H1 (cell line): ENCODE measurements at regions not wholly inside any gene's neighbourhood (a gene's known extent, or its start where the extent isn't known, plus 50 kb on each side); places are given as distances from the start of the nearest gene placed in this dataset.
A peak's percentile ranks its signal among the peaks of the same experiment; 100 is the strongest.
"Not testable (repeated sequence)": the region's sequence is repeated elsewhere in the genome, so short reads cannot be mapped to it uniquely, and the experiment has no call there.

Experiments used
- CTCF ChIA-PET: fragments of 300-600 bp; sonication (Branson Sonifier 250); formaldehyde crosslinking; loops from one replicate; lab custom pipeline; 2021; ENCODE audit not compliant: partially characterized antibody; lab: Charles Lee
- POLR2A ChIA-PET: fragments of 300-600 bp; sonication (Branson Sonifier 250); formaldehyde crosslinking; loops from one replicate; lab custom pipeline; 2021; ENCODE audit warnings: inconsistent platforms; ENCODE audit not compliant: partially characterized antibody; lab: Charles Lee
- DNase-seq, 2 experiments: peaks; one replicate each; pipeline versions ENCODE4 v3.0.0 to v3.0.0-alpha.2; 2010 to 2022; ENCODE audit warnings: low spot score in 2 of 2, low read depth in 1 of 2, mixed read lengths in 1 of 2
- FAIRE-seq: peaks from 2 replicates; lab custom pipeline; 2011; peaks lifted over from hg19 to GRCh38; lab: Jason Lieb, UNC
- H2AFZ ChIP-seq: 2 replicates; pipeline ENCODE4 v1.8.1; 2012; ENCODE audit warnings: low read length, inconsistent platforms
- H2AK5ac ChIP-seq: 2 replicates; pipeline ENCODE4 v1.6.1; 2013; ENCODE audit warnings: low read depth, low read length
- H2BK120ac ChIP-seq: replicated peaks from 2 replicates; pipeline ENCODE3; 2013; ENCODE audit warnings: low read depth, low read length, inconsistent platforms
- H2BK12ac ChIP-seq: 2 replicates; pipeline ENCODE4 v1.6.1; 2013; ENCODE audit warnings: low read depth, low read length
- H2BK15ac ChIP-seq: 2 replicates; pipeline ENCODE4 v1.6.1; 2013; ENCODE audit warnings: low read length
- H2BK20ac ChIP-seq: 2 replicates; pipeline ENCODE4 v1.6.1; 2013; ENCODE audit warnings: low read length
- H2BK5ac ChIP-seq: 2 replicates; pipeline ENCODE4 v1.6.1; 2013; ENCODE audit warnings: low read depth, low read length
- H3K14ac ChIP-seq: 2 replicates; pipeline ENCODE4 v1.6.1; 2013; ENCODE audit warnings: inconsistent platforms; ENCODE audit not compliant: insufficient read length
- H3K18ac ChIP-seq: 2 replicates; pipeline ENCODE4 v1.6.1; 2013; ENCODE audit warnings: low read length; ENCODE audit errors: extremely low read depth
- H3K23ac ChIP-seq: 2 replicates; pipeline ENCODE4 v1.6.1; 2013; ENCODE audit warnings: inconsistent platforms; ENCODE audit not compliant: insufficient read length
- H3K23me2 ChIP-seq: 2 replicates; pipeline ENCODE4 v1.6.1; 2013; ENCODE audit warnings: low read depth, low read length
- H3K27ac ChIP-seq: 2 replicates; pipeline ENCODE4 v1.6.1; 2011; ENCODE audit warnings: low read depth, low read length, inconsistent platforms
- H3K27me3 ChIP-seq, 4 experiments: replicated peaks in 1 of 4; 1 replicate in 1 of 4; 2 replicates in 3 of 4; pipeline versions ENCODE4 v1.6.1 to v1.8.1; 2011 to 2013; ENCODE audit warnings: low read length in 3 of 4, mild to moderate bottlenecking in 3 of 4, inconsistent platforms in 2 of 4, mixed read lengths in 2 of 4, moderate library complexity in 1 of 4; ENCODE audit not compliant: control insufficient read depth in 3 of 4, insufficient read depth in 3 of 4; ENCODE audit errors: extremely low read depth in 1 of 4
- H3K36me3 ChIP-seq, 4 experiments: 2 replicates each; pipeline versions ENCODE4 v1.6.1 to v1.8.1; 2011 to 2013; ENCODE audit warnings: mild to moderate bottlenecking in 4 of 4, low read length in 3 of 4, moderate library complexity in 2 of 4, control low read depth in 1 of 4, inconsistent platforms in 1 of 4; ENCODE audit not compliant: insufficient read depth in 4 of 4, control insufficient read depth in 2 of 4
- H3K4ac ChIP-seq: replicated peaks from 2 replicates; pipeline ENCODE3; 2013; ENCODE audit warnings: low read length, low read depth, mixed read lengths, inconsistent platforms; ENCODE audit not compliant: insufficient read length
- H3K4me1 ChIP-seq, 4 experiments: replicated peaks in 1 of 4; 1 replicate in 1 of 4; 2 replicates in 3 of 4; pipeline versions ENCODE4 v1.6.1 to v1.8.1; 2011 to 2013; ENCODE audit warnings: low read length in 3 of 4, inconsistent platforms in 2 of 4, mixed read lengths in 1 of 4; ENCODE audit not compliant: insufficient read depth in 4 of 4, control insufficient read depth in 3 of 4
- H3K4me2 ChIP-seq, 2 experiments: 2 replicates each; pipeline versions ENCODE4 v1.6.1 to v1.8.1; 2011 to 2013; ENCODE audit warnings: low read depth in 2 of 2, low read length in 2 of 2, control low read depth in 1 of 2, inconsistent platforms in 1 of 2, mild to moderate bottlenecking in 1 of 2; ENCODE audit not compliant: insufficient read depth in 1 of 2
- H3K4me3 ChIP-seq, 4 experiments: fragments of 200-600, 300-600 bp in 1 of 4; sonication (generic), shearing (Covaris generic), sonication (Bioruptor Twin) in 1 of 4; 2 replicates each; pipeline versions ENCODE4 v1.5.1 to v1.8.1; 2011 to 2016; ENCODE audit warnings: low read length in 4 of 4, low read depth in 3 of 4, control low read depth in 2 of 4, inconsistent platforms in 2 of 4, mild to moderate bottlenecking in 2 of 4, mixed read lengths in 1 of 4, moderate library complexity in 1 of 4; ENCODE audit not compliant: insufficient read depth in 2 of 4; ENCODE audit errors: extremely low read depth in 1 of 4
- H3K56ac ChIP-seq: replicated peaks from 2 replicates; pipeline ENCODE3; 2013; ENCODE audit warnings: low read depth, mild to moderate bottlenecking, mixed read lengths, low read length, inconsistent platforms; ENCODE audit not compliant: insufficient read length
- H3K79me1 ChIP-seq: 2 replicates; pipeline ENCODE4 v1.6.1; 2013; ENCODE audit warnings: low read depth, low read length, control low read depth
- H3K79me2 ChIP-seq, 2 experiments: 2 replicates each; pipeline versions ENCODE4 v1.6.1 to v1.8.1; 2012 to 2013; ENCODE audit warnings: low read length in 2 of 2, mild to moderate bottlenecking in 2 of 2, inconsistent platforms in 1 of 2; ENCODE audit not compliant: insufficient read depth in 2 of 2, control insufficient read depth in 1 of 2
- H3K9ac ChIP-seq, 4 experiments: replicated peaks in 1 of 4; 1 replicate in 1 of 4; 2 replicates in 3 of 4; pipeline versions ENCODE4 v1.6.1 to v1.8.1; 2011 to 2013; ENCODE audit warnings: low read depth in 3 of 4, low read length in 3 of 4, control low read depth in 2 of 4, mild to moderate bottlenecking in 2 of 4, moderate library complexity in 2 of 4, inconsistent platforms in 1 of 4; ENCODE audit errors: extremely low read depth in 1 of 4
- H3K9me3 ChIP-seq, 2 experiments: 2 replicates each; pipeline versions ENCODE4 v1.6.1 to v1.8.1; 2012 to 2013; ENCODE audit warnings: mild to moderate bottlenecking in 2 of 2, moderate library complexity in 2 of 2, control low read depth in 1 of 2, inconsistent platforms in 1 of 2, low read depth in 1 of 2, low read length in 1 of 2, mixed read lengths in 1 of 2; ENCODE audit not compliant: insufficient read depth in 2 of 2
- H4K20me1 ChIP-seq, 2 experiments: replicated peaks in 1 of 2; 2 replicates each; pipeline versions ENCODE3 to v1.8.1; 2011 to 2013; ENCODE audit warnings: inconsistent platforms in 2 of 2, low read length in 2 of 2, mild to moderate bottlenecking in 1 of 2; ENCODE audit not compliant: insufficient read depth in 2 of 2, control insufficient read depth in 1 of 2
- H4K5ac ChIP-seq: 2 replicates; pipeline ENCODE4 v1.6.1; 2013; ENCODE audit warnings: low read length, low read depth, mixed read lengths, inconsistent platforms; ENCODE audit not compliant: insufficient read length
- H4K8ac ChIP-seq: 2 replicates; pipeline ENCODE4 v1.8.0; 2013; ENCODE audit warnings: mild to moderate bottlenecking, moderate library complexity, low read length, inconsistent platforms; ENCODE audit not compliant: insufficient read depth; ENCODE audit errors: extremely low read depth
- H4K91ac ChIP-seq: replicated peaks from 2 replicates; pipeline ENCODE3; 2013; ENCODE audit warnings: low read length, mixed read lengths, inconsistent platforms; ENCODE audit not compliant: insufficient read length
- EP300 ChIP-seq, 2 experiments: IDR thresholded peaks; 1 replicate in 1 of 2; 2 replicates in 1 of 2; pipeline ENCODE4 v1.6.1; 2011 to 2012; ENCODE audit warnings: low read depth in 2 of 2, low read length in 2 of 2, mild to moderate bottlenecking in 2 of 2, borderline replicate concordance in 1 of 2, inconsistent platforms in 1 of 2, moderate library complexity in 1 of 2
- WGBS, 2 experiments: shearing (Covaris generic) in 1 of 2; methylation state at CpG; one replicate each; pipeline versions ENCODE4 v1.1.6 to v1.1.7; 2013 to 2015; ENCODE audit warnings: low lambda C conversion rate in 2 of 2, mixed read lengths in 2 of 2, inconsistent platforms in 1 of 2, low coverage in 1 of 2, missing lambda C conversion rate in 1 of 2; ENCODE audit not compliant: insufficient replicate concordance in 2 of 2, insufficient coverage in 1 of 2, insufficient read length in 1 of 2; ENCODE audit errors: extremely low coverage in 1 of 2, missing lambda C conversion rate in 1 of 2; 5-methylcytosine and 5-hydroxymethylcytosine counted together

DNA sequence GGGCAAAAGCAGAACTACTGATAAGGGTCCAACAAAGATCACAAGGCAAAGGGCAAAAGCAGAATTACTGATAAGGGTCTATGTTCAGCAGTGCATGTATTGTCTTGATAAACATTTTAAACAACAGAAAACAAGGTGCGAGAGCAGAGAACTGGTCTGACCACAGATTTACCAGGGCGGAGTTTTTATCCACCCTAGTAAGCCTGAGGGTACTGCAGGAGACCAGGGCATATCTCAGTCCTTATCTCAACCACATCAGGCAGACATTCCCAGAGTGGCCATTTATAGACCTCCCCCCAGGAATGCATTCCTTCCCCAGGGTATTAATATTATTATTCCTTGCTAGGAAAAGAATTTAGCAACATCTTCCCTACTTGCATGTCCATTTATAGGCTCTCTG lies 138.2 kb upstream of the EDNRB start:
- DNase-seq, H3K36me3 ChIP-seq, H2BK5ac ChIP-seq, H2AFZ ChIP-seq, H2BK15ac ChIP-seq, H3K18ac ChIP-seq, H3K27me3 ChIP-seq, H3K4ac ChIP-seq, H4K91ac ChIP-seq, H3K79me2 ChIP-seq, H3K4me1 ChIP-seq, H4K5ac ChIP-seq, H3K14ac ChIP-seq, H2AK5ac ChIP-seq, H3K4me2 ChIP-seq, H3K23ac ChIP-seq, H3K79me1 ChIP-seq, FAIRE-seq, H3K9ac ChIP-seq, H3K27ac ChIP-seq, H3K9me3 ChIP-seq, H2BK20ac ChIP-seq, POLR2A ChIA-PET, H3K56ac ChIP-seq, H3K4me3 ChIP-seq, H2BK120ac ChIP-seq, CTCF ChIA-PET, H3K23me2 ChIP-seq, H4K20me1 ChIP-seq, H4K8ac ChIP-seq, H2BK12ac ChIP-seq: not testable (repeated sequence)
- TF ChIP-seq EP300 (IDR thresholded peaks at IDR 0.05; ENCODE audit: borderline replicate concordance in 1 of 2, low read depth in 2 of 2, low read length in 2 of 2), result peak in 1 of 2 experiments; percentile 51; a peak in 1 of 3 replicates
- WGBS, 2 experiments, result 96% methylated on average over 2 of the region's 2 CpGs; no CpG with 5 or more reads in 1 of the 2 experiments
